Upper lobe of left lung (tissue), 6 donors: ENCODE measurements at regions not wholly inside any gene's neighbourhood (a gene's known extent, or its start where the extent isn't known, plus 50 kb on each side); places are given as distances from the start of the nearest gene placed in this dataset.

Source experiments
- ATAC-seq, 2 donors: fragments of 200-7000 bp; cut with Tn5 transposase; one replicate each; pipeline ENCODE4 v1.9.1; 2022; ENCODE audit warnings: mild to moderate bottlenecking in 2 of 2, moderate library complexity in 2 of 2; ENCODE audit not compliant: low FRiP score in 2 of 2
- DNase-seq, 2 donors: peaks; one replicate each; pipeline ENCODE4 v3.0.0-alpha.2; 2019 to 2020
- H3K27ac ChIP-seq, 4 donors: fragments of 200-600 bp; sonication (generic); one replicate each; pipeline ENCODE4 v1.5.1; 2016 to 2019
- H3K27me3 ChIP-seq, 4 donors: fragments of 200-600 bp; sonication (generic); one replicate each; pipeline ENCODE4 v1.5.1; 2017 to 2019
- H3K36me3 ChIP-seq, 4 donors: fragments of 200-600 bp; sonication (generic); one replicate each; pipeline ENCODE4 v1.5.1; 2016 to 2019
- H3K4me1 ChIP-seq, 4 donors: fragments of 200-600 bp; sonication (generic); one replicate each; pipeline ENCODE4 v1.5.1; 2018 to 2019
- H3K4me3 ChIP-seq, 4 donors: fragments of 200-600 bp; sonication (generic); one replicate each; pipeline ENCODE4 v1.5.1; 2017 to 2019; ENCODE audit warnings: mild to moderate bottlenecking in 2 of 4, moderate library complexity in 1 of 4
- H3K9me3 ChIP-seq, 4 donors: fragments of 200-600 bp; sonication (generic); one replicate each; pipeline ENCODE4 v1.5.1; 2018 to 2019
- CTCF ChIP-seq, 6 experiments: fragments of 450-650 bp in 4 of 6; fragments of 200-600 bp in 2 of 6; sonication (generic) in 2 of 6; IDR thresholded peaks; one replicate each; pipeline ENCODE4 v1.5.1; 2016 to 2019; ENCODE audit warnings: antibody characterized with exemption in 6 of 6
- EP300 ChIP-seq, 4 donors: sonication (generic); formaldehyde crosslinking; IDR thresholded peaks; one replicate each; pipeline ENCODE4 v1.5.1; 2017; ENCODE audit warnings: antibody characterized with exemption in 4 of 4, control low read depth in 2 of 4
- POLR2A ChIP-seq, 4 donors: fragments of 450-650 bp; IDR thresholded peaks; one replicate each; pipeline ENCODE4 v1.5.1; 2016 to 2017; ENCODE audit warnings: antibody characterized with exemption in 4 of 4, mild to moderate bottlenecking in 2 of 4
- POLR2AphosphoS5 ChIP-seq, 2 donors: sonication (generic); formaldehyde crosslinking; IDR thresholded peaks; one replicate each; pipeline ENCODE4 v1.5.1; 2017; ENCODE audit warnings: antibody characterized with exemption in 2 of 2
- WGBS, 2 donors: methylation state at CpG; one replicate each; pipeline ENCODE4 v1.1.5; 2017 to 2018; 5-methylcytosine and 5-hydroxymethylcytosine counted together
- donor health status: DM: no; HTN: no; CAD: no; lungs with moderate emphysema.
- donor health status: DM: no; HTN: yes; CAD: no; lungs with severe emphysema.

DNA sequence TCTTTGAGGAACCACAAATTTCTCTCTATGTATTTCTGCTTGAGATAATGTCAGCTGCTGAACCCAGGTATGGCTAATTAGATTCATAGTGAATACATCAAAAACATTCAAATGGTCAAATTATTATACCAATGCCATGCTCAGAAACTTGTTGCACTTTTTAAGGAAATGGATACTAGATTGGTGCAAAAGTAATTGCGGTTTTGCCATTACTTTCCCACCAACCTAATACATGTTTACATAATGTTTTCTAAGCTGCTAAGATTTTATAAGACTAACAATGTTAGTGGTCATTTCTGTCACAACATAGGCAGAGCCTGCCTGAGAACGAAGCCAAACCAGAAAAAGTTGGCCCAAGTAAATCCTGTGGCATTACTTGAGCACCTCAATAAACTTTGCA, 568.2 kb upstream of the LRATD1 start:
- Histone ChIP-seq H3K27me3 (no peaks in the 10 kb centered on the region), H3K27ac (no peak overlapping the region), H3K9me3 (no peaks in the 10 kb centered on the region), H3K36me3 (no peaks in the 10 kb centered on the region), H3K4me1 (no peaks in the 10 kb centered on the region), H3K4me3 (no peak overlapping the region)
- TF ChIP-seq EP300 (IDR thresholded peaks at IDR 0.05) (no peak), POLR2A (IDR thresholded peaks at IDR 0.05) (no peak), POLR2AphosphoS5 (IDR thresholded peaks at IDR 0.05) (no peak)
- 73 to 85% methylated on average over 2 of the region's 2 CpGs for WGBS, 2 donors
- ATAC-seq (no peak), DNase-seq (no peak)

DNA sequence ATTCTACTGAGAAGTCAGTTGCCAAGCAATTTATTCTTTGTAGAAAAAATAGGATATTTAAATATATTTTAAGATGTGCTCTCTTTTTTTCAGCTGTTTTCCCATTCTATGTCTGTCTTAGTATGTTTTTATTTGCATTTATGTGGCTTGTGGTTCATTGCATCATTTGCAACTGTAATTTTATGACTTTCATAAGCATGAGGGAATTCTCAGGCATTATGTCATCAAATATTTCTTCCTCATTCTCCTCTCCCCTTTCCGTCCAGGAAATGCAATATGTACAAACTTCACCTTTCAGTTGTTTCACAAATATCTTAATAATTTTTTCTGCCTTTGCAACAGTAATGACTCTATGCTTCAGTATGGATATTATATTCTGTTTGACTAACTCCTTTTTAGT, 560.2 kb upstream of the LRATD1 start:
- ATAC-seq (no peak), DNase-seq (no peak)
- WGBS, 2 donors: 0 to 38% methylated on average over 1 of the region's 1 CpG
- Histone ChIP-seq H3K9me3 (no peaks in the 10 kb centered on the region), H3K4me3 (no peak overlapping the region), H3K36me3 (no peaks in the 10 kb centered on the region), H3K4me1 (no peaks in the 10 kb centered on the region), H3K27ac (no peak overlapping the region), H3K27me3 (no peaks in the 10 kb centered on the region)
- TF ChIP-seq POLR2A (IDR thresholded peaks at IDR 0.05): no peak
- TF ChIP-seq POLR2AphosphoS5 (IDR thresholded peaks at IDR 0.05): no peak
- TF ChIP-seq EP300 (IDR thresholded peaks at IDR 0.05): no peak
- no peak for TF ChIP-seq CTCF (IDR thresholded peaks at IDR 0.05)

- no peak overlapping the region for H3K4me3 ChIP-seq
- H3K27ac ChIP-seq: no peak overlapping the region
- H3K4me1 ChIP-seq: no peaks in the 10 kb centered on the region
- TF ChIP-seq CTCF (IDR thresholded peaks at IDR 0.05) (no peak), POLR2AphosphoS5 (IDR thresholded peaks at IDR 0.05) (no peak), EP300 (IDR thresholded peaks at IDR 0.05) (no peak), POLR2A (IDR thresholded peaks at IDR 0.05) (no peak)
- DNase-seq: no peak
- H3K9me3 ChIP-seq: no peaks in the 10 kb centered on the region
- 32 to 43% methylated on average over 1 of the region's 1 CpG for WGBS, 2 donors
- ATAC-seq: no peak
- no peaks in the 10 kb centered on the region for H3K36me3 ChIP-seq
- H3K27me3 ChIP-seq: no peaks in the 10 kb centered on the region
Observed at GRCh38 chr2:14074691-14075090, 557.8 kb upstream of the LRATD1 start.

DNA sequence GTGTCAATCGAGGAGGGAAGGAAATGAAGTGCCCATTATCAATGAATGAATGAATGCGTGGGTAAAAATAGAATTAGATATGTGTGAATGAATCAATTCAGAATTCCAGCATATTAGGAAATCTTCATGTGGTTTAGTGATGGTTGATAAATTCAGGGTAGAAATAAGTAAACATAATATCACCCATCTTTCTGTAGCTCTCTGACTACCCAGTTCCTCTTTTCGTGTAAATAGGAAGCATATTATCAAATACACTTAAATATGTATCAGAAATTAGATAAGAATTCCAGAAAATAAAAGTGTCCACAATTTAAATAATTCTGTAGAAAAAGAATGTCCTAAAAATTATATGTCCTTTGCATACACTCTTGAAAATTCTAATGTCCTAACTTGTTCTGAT, 552.9 kb upstream of the LRATD1 start:
- TF ChIP-seq POLR2A (IDR thresholded peaks at IDR 0.05) (no peak), POLR2AphosphoS5 (IDR thresholded peaks at IDR 0.05) (no peak), CTCF (IDR thresholded peaks at IDR 0.05) (no peak), EP300 (IDR thresholded peaks at IDR 0.05) (no peak)
- DNase-seq: no peak
- Histone ChIP-seq H3K9me3 (no peaks in the 10 kb centered on the region), H3K27ac (no peak overlapping the region), H3K36me3 (no peaks in the 10 kb centered on the region), H3K4me1 (no peaks in the 10 kb centered on the region), H3K27me3 (no peaks in the 10 kb centered on the region), H3K4me3 (no peak overlapping the region)
- WGBS, 2 donors: 63 to 68% methylated on average over 3 of the region's 3 CpGs
- no peak for ATAC-seq

DNA sequence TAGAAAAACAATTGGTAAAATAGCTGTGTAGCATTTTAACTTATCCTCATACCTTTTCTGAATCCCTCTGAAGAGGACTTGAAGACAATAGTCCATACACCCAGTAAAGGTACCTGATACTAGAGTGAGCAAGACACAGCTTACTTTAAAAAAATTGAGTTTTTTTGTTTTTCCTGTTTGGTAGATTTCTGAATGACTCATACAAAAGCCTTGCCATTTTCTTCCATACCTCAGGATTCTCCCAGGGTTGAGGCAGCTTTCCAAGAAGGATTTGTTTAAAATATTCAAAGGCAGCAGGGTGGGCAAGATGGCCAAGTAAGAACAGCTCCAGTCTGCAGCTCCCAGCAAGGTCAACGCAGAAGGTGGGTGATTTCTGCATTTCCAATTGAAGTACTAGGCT, 551.0 kb upstream of the LRATD1 start:
- Histone ChIP-seq H3K4me1 (no peaks in the 10 kb centered on the region), H3K27me3 (no peaks in the 10 kb centered on the region), H3K36me3 (no peaks in the 10 kb centered on the region), H3K9me3 (peaks cover 0 to 4% (median 0%) of the 10 kb centered on the region in 4 donors), H3K27ac (no peak overlapping the region), H3K4me3 (no peak overlapping the region)
- no peak for DNase-seq
- ATAC-seq: no peak
- WGBS, 2 donors: 80 to 92% methylated on average over 1 of the region's 1 CpG
- TF ChIP-seq EP300 (IDR thresholded peaks at IDR 0.05) (no peak), POLR2AphosphoS5 (IDR thresholded peaks at IDR 0.05) (no peak), POLR2A (IDR thresholded peaks at IDR 0.05) (no peak), CTCF (IDR thresholded peaks at IDR 0.05) (no peak)
